ENCODE measurements at regions not wholly inside any gene's neighbourhood (a gene's known extent, or its start where the extent isn't known, plus 50 kb on each side); places are given as distances from the start of the nearest gene placed in this dataset.
"Not testable (repeated sequence)": the region's sequence is repeated elsewhere in the genome, so short reads cannot be mapped to it uniquely, and the experiment has no call there.

DNA sequence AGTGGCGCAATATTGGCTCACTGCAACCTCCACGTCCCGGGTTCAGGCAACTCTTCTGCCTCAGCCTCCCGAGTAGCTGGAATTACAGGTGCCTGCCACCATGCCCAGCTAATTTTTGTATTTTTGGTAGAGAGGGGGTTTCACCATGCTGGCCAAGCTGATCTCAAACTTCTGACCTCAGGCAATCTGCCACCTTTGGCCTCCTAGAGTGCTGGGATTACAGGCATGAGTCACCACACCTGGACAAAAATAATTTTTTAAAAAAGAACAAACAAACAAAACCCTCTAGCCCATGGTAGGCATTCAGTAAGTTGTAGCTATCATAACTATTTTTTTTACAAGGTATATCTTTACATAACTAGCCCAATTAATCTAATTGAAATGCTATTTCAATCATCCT lies 73.9 kb upstream of the CAPRIN1 start:
- Histone ChIP-seq H3K9me3 (no peaks in the 10 kb centered on the region), H3K36me3 (ENCODE audit: control insufficient read depth, insufficient read depth, low read length) (no peaks in the 10 kb centered on the region), H3K4me1 (no peaks in the 10 kb centered on the region), H3K27me3 (replicated peaks; ENCODE audit: control insufficient read depth, insufficient read depth, low read length) (no peaks in the 10 kb centered on the region), H3K4me3 (ENCODE audit: low read depth, low read length) (no peak overlapping the region)
- DNase-seq, result no peak
- intact Hi-C loops (cut with micrococcal nuclease; ENCODE audit: unreplicated experiment), result no loop called here
- no peaks in the 10 kb centered on the region for H3K4me1 Mint-ChIP-seq (ENCODE audit: low read depth, unreplicated experiment)
- POLR2A ChIA-PET, result no interaction called here
- H3K27ac Mint-ChIP-seq (ENCODE audit: unreplicated experiment), result no peak overlapping the region
- CTCF ChIA-PET, result no interaction called here
- peaks cover 11% of the 10 kb centered on the region for H3K27me3 Mint-ChIP-seq (ENCODE audit: insufficient read depth, unreplicated experiment)
- H3K36me3 Mint-ChIP-seq (ENCODE audit: insufficient read depth, unreplicated experiment), result no peaks in the 10 kb centered on the region
- H3K4me3 Mint-ChIP-seq (ENCODE audit: unreplicated experiment), result no peak overlapping the region
- no peaks in the 10 kb centered on the region for H3K9me3 Mint-ChIP-seq (ENCODE audit: unreplicated experiment)
- TF ChIP-seq, protein P1, sequence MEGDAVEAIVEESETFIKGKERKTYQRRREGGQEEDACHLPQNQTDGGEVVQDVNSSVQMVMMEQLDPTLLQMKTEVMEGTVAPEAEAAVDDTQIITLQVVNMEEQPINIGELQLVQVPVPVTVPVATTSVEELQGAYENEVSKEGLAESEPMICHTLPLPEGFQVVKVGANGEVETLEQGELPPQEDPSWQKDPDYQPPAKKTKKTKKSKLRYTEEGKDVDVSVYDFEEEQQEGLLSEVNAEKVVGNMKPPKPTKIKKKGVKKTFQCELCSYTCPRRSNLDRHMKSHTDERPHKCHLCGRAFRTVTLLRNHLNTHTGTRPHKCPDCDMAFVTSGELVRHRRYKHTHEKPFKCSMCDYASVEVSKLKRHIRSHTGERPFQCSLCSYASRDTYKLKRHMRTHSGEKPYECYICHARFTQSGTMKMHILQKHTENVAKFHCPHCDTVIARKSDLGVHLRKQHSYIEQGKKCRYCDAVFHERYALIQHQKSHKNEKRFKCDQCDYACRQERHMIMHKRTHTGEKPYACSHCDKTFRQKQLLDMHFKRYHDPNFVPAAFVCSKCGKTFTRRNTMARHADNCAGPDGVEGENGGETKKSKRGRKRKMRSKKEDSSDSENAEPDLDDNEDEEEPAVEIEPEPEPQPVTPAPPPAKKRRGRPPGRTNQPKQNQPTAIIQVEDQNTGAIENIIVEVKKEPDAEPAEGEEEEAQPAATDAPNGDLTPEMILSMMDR (IDR thresholded peaks at IDR 0.05; ENCODE audit: insufficient read depth in 1 of 2, low read depth in 1 of 2, low read length in 1 of 2, severe bottlenecking in 1 of 2, unreplicated experiment in 1 of 2), result no peak
- no TSS peak for BruUV-seq (replicated peaks)

DNA sequence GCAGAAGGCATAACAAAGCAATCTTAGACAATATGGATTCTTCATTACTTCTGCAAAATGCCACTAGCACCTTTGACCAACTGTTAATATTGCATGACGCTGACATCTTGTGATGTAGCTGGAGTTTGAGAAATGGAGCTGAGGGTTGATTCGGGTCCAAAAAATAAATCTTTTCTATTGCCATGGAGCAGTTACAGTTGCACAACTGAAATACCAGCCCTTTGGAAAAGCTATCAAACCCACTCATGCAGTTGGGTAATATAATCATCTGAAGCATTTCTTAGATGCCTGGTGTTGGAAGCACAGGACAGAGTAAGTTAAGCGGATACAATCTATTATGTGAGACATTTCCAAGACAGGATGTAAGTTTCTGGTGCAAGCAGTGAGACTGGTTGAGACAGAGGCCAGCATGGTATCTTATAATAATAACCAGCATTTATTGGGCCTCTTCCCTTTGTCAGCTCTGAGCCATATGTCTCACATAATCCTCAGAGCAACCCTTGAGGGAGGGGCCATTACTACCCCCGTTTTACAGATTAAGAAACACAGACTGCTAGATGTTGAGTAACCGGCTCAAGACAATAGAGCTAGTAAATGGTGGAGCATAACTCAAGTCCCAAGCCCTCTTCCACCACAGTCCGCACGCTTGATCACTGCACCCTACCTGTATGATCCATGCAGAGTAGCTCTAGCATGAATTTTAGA lies 74.9 kb upstream of the CAPRIN1 start:
- no peak overlapping the region for H3K4me3 ChIP-seq (ENCODE audit: low read depth, low read length)
- BruUV-seq (replicated peaks), result no TSS peak
- H3K4me1 Mint-ChIP-seq (ENCODE audit: low read depth, unreplicated experiment), result no peaks in the 10 kb centered on the region
- H3K27me3 Mint-ChIP-seq (ENCODE audit: insufficient read depth, unreplicated experiment), result peaks cover 11% of the 10 kb centered on the region
- no peaks in the 10 kb centered on the region for H3K36me3 ChIP-seq (ENCODE audit: control insufficient read depth, insufficient read depth, low read length)
- no peak overlapping the region for H3K27ac Mint-ChIP-seq (ENCODE audit: unreplicated experiment)
- POLR2A ChIA-PET, result no interaction called here
- no peak for DNase-seq
- no peak overlapping the region for H3K4me3 Mint-ChIP-seq (ENCODE audit: unreplicated experiment)
- H3K4me1 ChIP-seq, result no peaks in the 10 kb centered on the region
- H3K9me3 ChIP-seq, result no peaks in the 10 kb centered on the region
- CTCF ChIA-PET, result interaction anchor here (0.5 kb wide), 1 partner anchor 188 kb away, joined by 3 read pairs; no protein-coding TSS in a partner anchor
- no peaks in the 10 kb centered on the region for H3K36me3 Mint-ChIP-seq (ENCODE audit: insufficient read depth, unreplicated experiment)
- H3K9me3 Mint-ChIP-seq (ENCODE audit: unreplicated experiment), result no peaks in the 10 kb centered on the region
- no peaks in the 10 kb centered on the region for H3K27me3 ChIP-seq (replicated peaks; ENCODE audit: control insufficient read depth, insufficient read depth, low read length)
- intact Hi-C loops (cut with micrococcal nuclease; ENCODE audit: unreplicated experiment), result no loop called here
- TF ChIP-seq, protein P1 (IDR thresholded peaks at IDR 0.05; ENCODE audit: insufficient read depth in 1 of 2, low read depth in 1 of 2, low read length in 1 of 2, severe bottlenecking in 1 of 2, unreplicated experiment in 1 of 2), result no peak

DNA sequence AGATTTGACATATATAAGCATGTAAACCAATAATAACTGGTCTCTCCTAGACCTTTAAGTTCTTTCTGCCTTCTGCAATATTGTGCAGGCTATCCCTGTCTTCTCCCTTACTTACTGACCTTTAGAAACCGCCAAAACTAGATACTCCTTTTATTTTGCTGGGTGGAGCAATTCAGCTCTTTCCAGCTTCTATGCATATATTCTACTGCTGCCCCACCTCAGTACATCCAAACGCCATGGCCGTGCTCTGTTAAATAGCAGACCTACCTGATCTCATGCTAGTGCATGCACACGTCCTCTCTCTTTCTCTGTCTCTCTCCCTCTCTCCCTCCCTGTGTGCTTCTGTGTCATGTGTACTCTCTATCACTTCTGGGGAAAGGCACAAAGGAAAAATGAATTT lies 76.7 kb upstream of the CAPRIN1 start:
- Histone ChIP-seq H3K36me3 (ENCODE audit: control insufficient read depth, insufficient read depth, low read length) (no peaks in the 10 kb centered on the region), H3K4me1 (no peaks in the 10 kb centered on the region), H3K27me3 (replicated peaks; ENCODE audit: control insufficient read depth, insufficient read depth, low read length) (no peaks in the 10 kb centered on the region), H3K4me3 (ENCODE audit: low read depth, low read length) (no peak overlapping the region), H3K9me3 (no peaks in the 10 kb centered on the region)
- peaks cover 4% of the 10 kb centered on the region for H3K27me3 Mint-ChIP-seq (ENCODE audit: insufficient read depth, unreplicated experiment)
- POLR2A ChIA-PET, result no interaction called here
- TF ChIP-seq, protein P1 (IDR thresholded peaks at IDR 0.05; ENCODE audit: insufficient read depth in 1 of 2, low read depth in 1 of 2, low read length in 1 of 2, severe bottlenecking in 1 of 2, unreplicated experiment in 1 of 2), result no peak
- BruUV-seq (replicated peaks), result no TSS peak
- H3K27ac Mint-ChIP-seq (ENCODE audit: unreplicated experiment), result no peak overlapping the region
- no peaks in the 10 kb centered on the region for H3K9me3 Mint-ChIP-seq (ENCODE audit: unreplicated experiment)
- no peak for DNase-seq
- intact Hi-C loops (cut with micrococcal nuclease; ENCODE audit: unreplicated experiment), result no loop called here
- H3K4me1 Mint-ChIP-seq (ENCODE audit: low read depth, unreplicated experiment), result no peaks in the 10 kb centered on the region
- CTCF ChIA-PET, result interaction anchor here (0.9 kb wide), 1 partner anchor 13 kb away, joined by 9 read pairs; no protein-coding TSS in a partner anchor
- no peak overlapping the region for H3K4me3 Mint-ChIP-seq (ENCODE audit: unreplicated experiment)
- no peaks in the 10 kb centered on the region for H3K36me3 Mint-ChIP-seq (ENCODE audit: insufficient read depth, unreplicated experiment)

DNA sequence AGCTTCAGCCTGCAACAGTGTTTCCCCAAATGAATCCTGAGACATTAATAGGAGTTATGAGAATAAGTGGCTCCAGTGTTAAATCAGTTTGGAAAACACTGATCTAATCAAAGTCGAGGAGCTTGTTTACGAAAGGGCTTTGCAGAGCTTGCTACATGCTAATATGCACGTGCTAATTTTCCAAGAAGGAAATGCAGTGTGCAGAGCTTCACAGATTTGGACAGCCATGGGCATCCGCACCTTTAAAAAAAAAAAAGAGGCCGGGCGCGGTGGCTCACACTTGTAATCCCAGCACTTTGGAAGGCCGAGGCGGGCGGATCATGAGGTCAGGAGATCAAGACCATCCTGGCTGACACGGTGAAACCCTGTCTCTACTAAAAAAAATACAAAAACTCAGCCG lies 79.7 kb upstream of the LMO2 start:
- H3K27me3 ChIP-seq (replicated peaks; ENCODE audit: control insufficient read depth, insufficient read depth, low read length); H3K4me1 ChIP-seq; H3K4me3 ChIP-seq (ENCODE audit: low read depth, low read length); H3K27ac Mint-ChIP-seq (ENCODE audit: unreplicated experiment); H3K9me3 Mint-ChIP-seq (ENCODE audit: unreplicated experiment); H3K36me3 Mint-ChIP-seq (ENCODE audit: insufficient read depth, unreplicated experiment); DNase-seq; H3K9me3 ChIP-seq; BruUV-seq (replicated peaks); H3K4me1 Mint-ChIP-seq (ENCODE audit: low read depth, unreplicated experiment); POLR2A ChIA-PET; H3K36me3 ChIP-seq (ENCODE audit: control insufficient read depth, insufficient read depth, low read length): not testable (repeated sequence)
- Mint-ChIP-seq H3K4me3 (ENCODE audit: unreplicated experiment) (peak overlapping the region; percentile 50), H3K27me3 (ENCODE audit: insufficient read depth, unreplicated experiment) (peaks cover 14% of the 10 kb centered on the region)
- CTCF ChIA-PET, result interaction anchor here (0.7 to 1.2 kb wide), 4 partner anchors 25 to 163 kb away, joined by 3 to 7 read pairs (median 3); no protein-coding TSS in a partner anchor
- intact Hi-C loops (cut with micrococcal nuclease; ENCODE audit: unreplicated experiment), result loop anchor here (1.0 kb wide), 2 partner anchors 113 to 136 kb away; no protein-coding TSS in a partner anchor
